Chondrocyte (in vitro differentiated cells): ENCODE measurements at regions not wholly inside any gene's neighbourhood (a gene's known extent, or its start where the extent isn't known, plus 50 kb on each side); places are given as distances from the start of the nearest gene placed in this dataset.

Source experiments
- DNase-seq: peaks from one replicate; pipeline ENCODE4 v3.0.0; 2021; ENCODE audit warnings: mixed read lengths, low spot score
- H3K27ac Mint-ChIP-seq: one replicate; pipeline ENCODE4 v1.8.0; 2021; ENCODE audit warnings: mild to moderate bottlenecking, moderate library complexity, mixed read lengths; ENCODE audit not compliant: unreplicated experiment
- H3K27me3 Mint-ChIP-seq: 2 replicates; pipeline ENCODE4 v1.8.0; 2021; ENCODE audit warnings: low read depth, mixed read lengths
- H3K36me3 Mint-ChIP-seq: 2 replicates; pipeline ENCODE4 v1.8.0; 2021; ENCODE audit warnings: low read depth, mixed read lengths
- H3K4me1 Mint-ChIP-seq: 2 replicates; pipeline ENCODE4 v1.8.0; 2021; ENCODE audit warnings: low read depth, mild to moderate bottlenecking, mixed read lengths
- H3K4me3 Mint-ChIP-seq: one replicate; pipeline ENCODE4 v1.8.0; 2021; ENCODE audit warnings: mild to moderate bottlenecking, moderate library complexity, mixed read lengths; ENCODE audit not compliant: unreplicated experiment
- H3K9me3 Mint-ChIP-seq: 2 replicates; pipeline ENCODE4 v1.8.0; 2021; ENCODE audit warnings: low read depth, mixed read lengths
- CTCF ChIP-seq: fragments of 200-600 bp; sonication (generic); IDR thresholded peaks from 2 replicates; pipeline ENCODE4 v1.5.0; 2021; ENCODE audit warnings: antibody characterized with exemption, mild to moderate bottlenecking, moderate library complexity

GRCh38 chr15:94740469-94740868 lies 509.1 kb downstream of the MCTP2 start:
- TF ChIP-seq CTCF, result no peak
- no peak overlapping the region for H3K4me3 Mint-ChIP-seq
- H3K27ac Mint-ChIP-seq, result no peak overlapping the region
- peaks cover 4% of the 10 kb centered on the region for H3K9me3 Mint-ChIP-seq
- H3K4me1 Mint-ChIP-seq, result peaks cover 4% of the 10 kb centered on the region
- H3K36me3 Mint-ChIP-seq, result no peaks in the 10 kb centered on the region
- no peak for DNase-seq
- no peaks in the 10 kb centered on the region for H3K27me3 Mint-ChIP-seq

GRCh38 chr15:94743668-94744067 lies 512.3 kb downstream of the MCTP2 start:
- H3K27me3 Mint-ChIP-seq, result no peaks in the 10 kb centered on the region
- H3K36me3 Mint-ChIP-seq, result no peaks in the 10 kb centered on the region
- no peak for TF ChIP-seq CTCF
- no peak overlapping the region for H3K4me3 Mint-ChIP-seq
- H3K27ac Mint-ChIP-seq, result no peak overlapping the region
- peaks cover 4% of the 10 kb centered on the region for H3K9me3 Mint-ChIP-seq
- DNase-seq, result no peak
- H3K4me1 Mint-ChIP-seq, result peaks cover 7% of the 10 kb centered on the region

- Mint-ChIP-seq H3K27ac (no peak overlapping the region), H3K36me3 (no peaks in the 10 kb centered on the region), H3K4me3 (no peak overlapping the region), H3K27me3 (no peaks in the 10 kb centered on the region), H3K9me3 (peaks cover 4% of the 10 kb centered on the region), H3K4me1 (peaks cover 7% of the 10 kb centered on the region)
- no peak for TF ChIP-seq CTCF
- no peak for DNase-seq
Measured at GRCh38 chr15:94744080-94744793, 512.9 kb downstream of the MCTP2 start.

GRCh38 chr15:94745371-94745770 lies 514.0 kb downstream of the MCTP2 start:
- no peak for TF ChIP-seq CTCF
- no peaks in the 10 kb centered on the region for H3K36me3 Mint-ChIP-seq
- H3K27ac Mint-ChIP-seq, result no peak overlapping the region
- H3K27me3 Mint-ChIP-seq, result no peaks in the 10 kb centered on the region
- H3K9me3 Mint-ChIP-seq, result peaks cover 4% of the 10 kb centered on the region
- H3K4me3 Mint-ChIP-seq, result no peak overlapping the region
- peaks cover 7% of the 10 kb centered on the region for H3K4me1 Mint-ChIP-seq
- no peak for DNase-seq

GRCh38 chr15:94747510-94747909 lies 516.1 kb downstream of the MCTP2 start:
- no peaks in the 10 kb centered on the region for H3K9me3 Mint-ChIP-seq
- no peak for TF ChIP-seq CTCF

More at GRCh38 chr15:94747510-94747909, 516.1 kb downstream of the MCTP2 start:
- no peak overlapping the region for H3K27ac Mint-ChIP-seq
- peaks cover 7% of the 10 kb centered on the region for H3K4me1 Mint-ChIP-seq
- H3K27me3 Mint-ChIP-seq, result no peaks in the 10 kb centered on the region
- no peaks in the 10 kb centered on the region for H3K36me3 Mint-ChIP-seq
- H3K4me3 Mint-ChIP-seq, result no peak overlapping the region
- DNase-seq, result no peak
